GM18909 (cell line): ENCODE measurements at regions not wholly inside any gene's neighbourhood (a gene's known extent, or its start where the extent isn't known, plus 50 kb on each side); places are given as distances from the start of the nearest gene placed in this dataset.
"Not testable (repeated sequence)": the region's sequence is repeated elsewhere in the genome, so short reads cannot be mapped to it uniquely, and the experiment has no call there.

ENCODE experiments used
- ATAC-seq: cut with Tn5 transposase; IDR thresholded peaks from one replicate; pipeline ENCODE4 v1.9.1; 2021; ENCODE audit warnings: mild to moderate bottlenecking; ENCODE audit not compliant: unreplicated experiment, poor library complexity

- ATAC-seq: no peak
Measured at GRCh38 chr10:85067955-85068354, 739.6 kb downstream of the CCSER2 start.

- ATAC-seq: no peak
Measured at GRCh38 chr10:85080934-85081333, 752.5 kb downstream of the CCSER2 start.

- ATAC-seq: no peak
Measured at GRCh38 chr10:85098835-85099521, 770.6 kb downstream of the CCSER2 start.

- no peak for ATAC-seq
Measured at GRCh38 chr10:85100495-85100894, 772.1 kb downstream of the CCSER2 start.

- ATAC-seq: no peak
Measured at GRCh38 chr10:85105614-85106255, 777.3 kb downstream of the CCSER2 start.

GRCh38 chr10:85111271-85111670 is 782.9 kb downstream of the CCSER2 start:
- no peak for ATAC-seq

GRCh38 chr10:85124603-85125051 is 796.2 kb downstream of the CCSER2 start:
- no peak for ATAC-seq

- no peak for ATAC-seq
Measured at GRCh38 chr10:85137253-85137652, 808.9 kb downstream of the CCSER2 start.

GRCh38 chr10:85138046-85138445 is 809.7 kb downstream of the CCSER2 start:
- no peak for ATAC-seq

GRCh38 chr10:85139124-85139523 is 810.7 kb downstream of the CCSER2 start:
- ATAC-seq: no peak

- not testable (repeated sequence) for ATAC-seq
Measured at GRCh38 chr10:85141520-85141919, 813.1 kb downstream of the CCSER2 start.

- ATAC-seq: no peak
Measured at GRCh38 chr10:85145966-85146365, 817.6 kb downstream of the CCSER2 start.

GRCh38 chr10:85147346-85148250 is 819.2 kb downstream of the CCSER2 start:
- ATAC-seq: no peak

GRCh38 chr10:85148693-85149640 is 820.6 kb downstream of the CCSER2 start:
- ATAC-seq: no peak

GRCh38 chr10:85149766-85150165 is 821.4 kb downstream of the CCSER2 start:
- no peak for ATAC-seq

GRCh38 chr10:85151506-85151905 is 823.1 kb downstream of the CCSER2 start:
- ATAC-seq: no peak

GRCh38 chr10:85152496-85152895 is 824.1 kb downstream of the CCSER2 start:
- no peak for ATAC-seq

- ATAC-seq: no peak
Measured at GRCh38 chr10:85152911-85153310, 824.5 kb downstream of the CCSER2 start.

- ATAC-seq: no peak
Measured at GRCh38 chr10:85157206-85157605, 828.8 kb downstream of the CCSER2 start.

GRCh38 chr10:85168243-85168642 is 839.9 kb downstream of the CCSER2 start:
- no peak for ATAC-seq
